HCT116 (cell line): ENCODE measurements at regions not wholly inside any gene's neighbourhood (a gene's known extent, or its start where the extent isn't known, plus 50 kb on each side); places are given as distances from the start of the nearest gene placed in this dataset.

Experiments
- ATAC-seq: fragments of 200-7000 bp; cut with Tn5 transposase; 2 replicates; pipeline ENCODE4 v1.9.1; 2020; ENCODE audit warnings: mild to moderate bottlenecking, moderate library complexity
- BruUV-seq: library from RNA; stranded (reverse); fragments of 400-500 nt; replicated peaks from 2 replicates; lab custom pipeline; 2021; lab: Mats Ljungman, UMichigan
- CTCF ChIA-PET: fragments of 300-600 bp; sonication (Branson Sonifier 250); formaldehyde crosslinking; loops from one replicate; lab custom pipeline; 2021; ENCODE audit warnings: antibody characterized with exemption; lab: Charles Lee
- POLR2A ChIA-PET: fragments of 300-600, 350-600 bp; sonication (Branson Sonifier 250); formaldehyde crosslinking; loops from one replicate; lab custom pipeline; 2021; ENCODE audit warnings: antibody characterized with exemption; lab: Charles Lee
- RAD21 ChIA-PET, 2 experiments: fragments of 300-600 bp; sonication (Branson Sonifier 250); formaldehyde crosslinking; loops; one replicate each; lab custom pipeline; 2023; ENCODE audit warnings: low total read pairs in 2 of 2; ENCODE audit not compliant: uncharacterized antibody in 2 of 2, unreplicated experiment in 2 of 2, low non-redundant PET in 1 of 2; lab: Charles Lee
- DNase-seq: peaks from one replicate; pipeline ENCODE4 v3.0.0-alpha.2; 2010; ENCODE audit warnings: low read depth, low spot score
- H2AFZ ChIP-seq: fragments of 200-600 bp; shearing (Covaris generic), sonication (generic); 2 replicates; pipeline ENCODE4 v1.6.1; 2017; ENCODE audit warnings: low read depth, mixed run types, mixed read lengths, antibody characterized with exemption, low read length; ENCODE audit not compliant: poor library complexity, severe bottlenecking
- H3K27ac ChIP-seq: 2 replicates; pipeline ENCODE4 v1.5.1; 2012; ENCODE audit warnings: low read depth, low read length
- H3K27me3 ChIP-seq: fragments of 200-600 bp; sonication (generic); 2 replicates; pipeline ENCODE4 v1.6.1; 2016; ENCODE audit warnings: mixed run types, low read length, mixed read lengths; ENCODE audit not compliant: insufficient read depth
- H3K36me3 ChIP-seq, 2 experiments: fragments of 200-500 bp in 1 of 2; fragments of 200-600 bp in 1 of 2; sonication (Bioruptor generic) in 1 of 2; sonication (generic) in 1 of 2; 2 replicates each; pipeline versions ENCODE4 v1.5.1 to v1.6.1; 2014 to 2016; ENCODE audit warnings: low read length in 2 of 2, inconsistent platforms in 1 of 2, mixed read lengths in 1 of 2, mixed run types in 1 of 2; ENCODE audit not compliant: insufficient read depth in 2 of 2, control insufficient read depth in 1 of 2
- H3K4me1 ChIP-seq, 2 experiments: fragments of 200-600 bp in 1 of 2; sonication (generic) in 1 of 2; 2 replicates each; pipeline versions ENCODE4 v1.5.1 to v1.6.1; 2012 to 2017; ENCODE audit warnings: low read length in 2 of 2, inconsistent platforms in 1 of 2, mild to moderate bottlenecking in 1 of 2, mixed read lengths in 1 of 2, mixed run types in 1 of 2, moderate library complexity in 1 of 2; ENCODE audit not compliant: insufficient read depth in 2 of 2, control insufficient read depth in 1 of 2
- H3K4me2 ChIP-seq: fragments of 200-600 bp; sonication (generic); 2 replicates; pipeline ENCODE4 v1.6.1; 2017; ENCODE audit warnings: mixed run types, low read length, mixed read lengths
- H3K4me3 ChIP-seq, 2 experiments: fragments of 200-600 bp in 1 of 2; sonication (generic) in 1 of 2; replicated peaks in 1 of 2; 2 replicates each; pipeline ENCODE4 v1.5.1; 2011 to 2016; ENCODE audit warnings: low read length in 2 of 2, control low read depth in 1 of 2, low read depth in 1 of 2, mild to moderate bottlenecking in 1 of 2, mixed read lengths in 1 of 2, mixed run types in 1 of 2
- H3K79me2 ChIP-seq: fragments of 200-600 bp; sonication (generic); 2 replicates; pipeline ENCODE4 v1.6.1; 2017; ENCODE audit warnings: mild to moderate bottlenecking, mixed run types, low read length, moderate library complexity, mixed read lengths; ENCODE audit not compliant: insufficient read depth
- H3K9ac ChIP-seq: fragments of 200-600 bp; sonication (generic); 2 replicates; pipeline ENCODE4 v1.6.1; 2016; ENCODE audit warnings: low read length, mixed read lengths
- H3K9me2 ChIP-seq: fragments of 200-600 bp; sonication (generic), shearing (Covaris generic); 2 replicates; pipeline ENCODE4 v1.6.1; 2017; ENCODE audit warnings: mixed run types, mild to moderate bottlenecking, moderate library complexity; ENCODE audit not compliant: insufficient read depth
- H3K9me3 ChIP-seq, 2 experiments: fragments of 200-500 bp in 1 of 2; fragments of 200-600 bp in 1 of 2; sonication (Bioruptor generic) in 1 of 2; sonication (generic) in 1 of 2; 2 replicates each; pipeline ENCODE4 v1.6.1; 2014 to 2017; ENCODE audit warnings: low read length in 2 of 2, mixed read lengths in 2 of 2, inconsistent platforms in 1 of 2, low read depth in 1 of 2, mild to moderate bottlenecking in 1 of 2, mixed run types in 1 of 2, moderate library complexity in 1 of 2; ENCODE audit not compliant: control insufficient read depth in 1 of 2, insufficient read depth in 1 of 2
- H4K20me1 ChIP-seq: fragments of 200-600 bp; sonication (generic), shearing (Covaris generic); 2 replicates; pipeline ENCODE4 v1.6.1; 2017; ENCODE audit warnings: mixed run types, mild to moderate bottlenecking, moderate library complexity; ENCODE audit not compliant: insufficient read depth
- CEBPB ChIP-seq: IDR thresholded peaks from 2 replicates; pipeline ENCODE4 v1.6.1; 2012; ENCODE audit warnings: low read depth
- ELF1 ChIP-seq: IDR thresholded peaks from 2 replicates; pipeline ENCODE4 v1.6.1; 2012; ENCODE audit warnings: low read depth, borderline replicate concordance
- EZH2phosphoT487 ChIP-seq: fragments of 200-600 bp; IDR thresholded peaks from 2 replicates; pipeline ENCODE4 v1.6.1; 2018; ENCODE audit warnings: antibody characterized with exemption, borderline replicate concordance
- FOSL1 ChIP-seq: IDR thresholded peaks from 2 replicates; pipeline ENCODE4 v1.6.1; 2012; ENCODE audit warnings: low read depth
- RAD21 ChIP-seq: IDR thresholded peaks from 2 replicates; pipeline ENCODE4 v1.6.1; 2012; ENCODE audit warnings: low read depth, mild to moderate bottlenecking
- SIN3A ChIP-seq: IDR thresholded peaks from 2 replicates; pipeline ENCODE4 v1.6.1; 2012; ENCODE audit warnings: low read depth
- SRF ChIP-seq: IDR thresholded peaks from 2 replicates; pipeline ENCODE4 v1.6.1; 2012; ENCODE audit warnings: low read depth
- YY1 ChIP-seq: IDR thresholded peaks from 2 replicates; pipeline ENCODE4 v1.6.1; 2011; ENCODE audit warnings: low read length, low read depth, moderate library complexity, mild to moderate bottlenecking; ENCODE audit not compliant: insufficient replicate concordance; ENCODE audit errors: extremely low read depth
- ZFX ChIP-seq: fragments of 450-650 bp; IDR thresholded peaks from 2 replicates; pipeline ENCODE4 v1.6.1; 2017
- intact Hi-C: fragments of 100-400 bp; cut with micrococcal nuclease; formaldehyde crosslinking; loops from 2 replicates; pipeline ENCODE4 v1.10.0; 2022
- TF ChIP-seq, protein P1 (sequence below): IDR thresholded peaks from 2 replicates; pipeline ENCODE4 v1.6.1; 2012
- TF ChIP-seq, protein P2 (sequence below), 3 experiments: fragments of 200-600 bp in 1 of 3; sonication (generic) in 1 of 3; IDR thresholded peaks in 2 of 3; conservative IDR thresholded peaks in 1 of 3; 2 replicates each; pipeline ENCODE4 v1.5.1; 2012 to 2017; ENCODE audit warnings: low read depth in 2 of 3, low read length in 2 of 3, antibody characterized with exemption in 1 of 3, borderline replicate concordance in 1 of 3, control low read depth in 1 of 3, mild to moderate bottlenecking in 1 of 3, mixed read lengths in 1 of 3, mixed run types in 1 of 3, moderate library complexity in 1 of 3; ENCODE audit not compliant: insufficient read depth in 1 of 3

GRCh38 chr10:106440355-106440754, 724.2 kb downstream of the SORCS1 start:
- ChIA-PET RAD21 (no interaction called here), CTCF (no interaction called here), POLR2A (no interaction called here)
- Histone ChIP-seq H3K27me3 (no peaks in the 10 kb centered on the region), H3K4me1 (no peaks in the 10 kb centered on the region), H3K9me2 (no peaks in the 10 kb centered on the region), H3K9ac (no peak overlapping the region), H3K9me3 (peaks cover 31 to 38% of the 10 kb centered on the region in 2 experiments; a peak in 2 of 4 replicates), H3K79me2 (no peaks in the 10 kb centered on the region), H3K27ac (no peak overlapping the region), H2AFZ (no peak overlapping the region), H3K4me2 (no peak overlapping the region), H3K36me3 (no peaks in the 10 kb centered on the region), H3K4me3 (no peak overlapping the region), H4K20me1 (no peaks in the 10 kb centered on the region)
- BruUV-seq, result no TSS peak
- intact Hi-C loops, result no loop called here
- ATAC-seq (no peak), DNase-seq (no peak)
- TF ChIP-seq, protein P1, sequence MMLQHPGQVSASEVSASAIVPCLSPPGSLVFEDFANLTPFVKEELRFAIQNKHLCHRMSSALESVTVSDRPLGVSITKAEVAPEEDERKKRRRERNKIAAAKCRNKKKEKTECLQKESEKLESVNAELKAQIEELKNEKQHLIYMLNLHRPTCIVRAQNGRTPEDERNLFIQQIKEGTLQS, result no peak
- TF ChIP-seq ZFX (no peak), FOSL1 (no peak), SIN3A (no peak), EZH2phosphoT487 (no peak), YY1 (no peak), SRF (no peak), CEBPB (no peak), ELF1 (no peak), RAD21 (no peak)
- TF ChIP-seq, protein P2, sequence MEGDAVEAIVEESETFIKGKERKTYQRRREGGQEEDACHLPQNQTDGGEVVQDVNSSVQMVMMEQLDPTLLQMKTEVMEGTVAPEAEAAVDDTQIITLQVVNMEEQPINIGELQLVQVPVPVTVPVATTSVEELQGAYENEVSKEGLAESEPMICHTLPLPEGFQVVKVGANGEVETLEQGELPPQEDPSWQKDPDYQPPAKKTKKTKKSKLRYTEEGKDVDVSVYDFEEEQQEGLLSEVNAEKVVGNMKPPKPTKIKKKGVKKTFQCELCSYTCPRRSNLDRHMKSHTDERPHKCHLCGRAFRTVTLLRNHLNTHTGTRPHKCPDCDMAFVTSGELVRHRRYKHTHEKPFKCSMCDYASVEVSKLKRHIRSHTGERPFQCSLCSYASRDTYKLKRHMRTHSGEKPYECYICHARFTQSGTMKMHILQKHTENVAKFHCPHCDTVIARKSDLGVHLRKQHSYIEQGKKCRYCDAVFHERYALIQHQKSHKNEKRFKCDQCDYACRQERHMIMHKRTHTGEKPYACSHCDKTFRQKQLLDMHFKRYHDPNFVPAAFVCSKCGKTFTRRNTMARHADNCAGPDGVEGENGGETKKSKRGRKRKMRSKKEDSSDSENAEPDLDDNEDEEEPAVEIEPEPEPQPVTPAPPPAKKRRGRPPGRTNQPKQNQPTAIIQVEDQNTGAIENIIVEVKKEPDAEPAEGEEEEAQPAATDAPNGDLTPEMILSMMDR (IDR thresholded peaks at IDR 0.05 in 2 of 3, conservative IDR thresholded peaks at IDR 0.05 in 1 of 3; ENCODE audit: borderline replicate concordance in 1 of 3, insufficient read depth in 1 of 3, low read depth in 2 of 3, low read length in 2 of 3), result no peak
